ENCODE measurements at regions not wholly inside any gene's neighbourhood (a gene's known extent, or its start where the extent isn't known, plus 50 kb on each side); places are given as distances from the start of the nearest gene placed in this dataset.

DNA sequence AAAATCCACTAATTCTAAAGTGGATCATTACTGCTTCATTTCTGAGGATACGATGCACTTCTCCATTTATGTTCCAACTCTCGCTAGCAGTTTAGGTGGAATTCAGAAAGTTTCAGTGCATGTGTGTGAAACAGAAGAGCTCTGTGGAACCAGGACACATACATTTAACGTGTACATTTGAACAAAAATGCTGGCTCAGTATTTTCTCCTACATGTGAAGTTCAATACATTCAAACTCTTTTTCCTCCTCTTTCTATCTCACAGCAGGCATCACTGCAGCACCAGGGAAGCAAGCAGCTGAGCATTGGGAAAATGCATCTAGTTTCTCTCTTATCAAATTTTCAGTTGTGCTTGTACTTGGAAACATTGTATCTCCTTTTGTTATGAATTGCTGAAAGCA lies 169.4 kb upstream of the CNTN1 start:
- no peak for TF ChIP-seq EP300 (IDR thresholded peaks at IDR 0.05; ENCODE audit: borderline replicate concordance in 1 of 2, control insufficient read depth in 1 of 2, low read depth in 2 of 2, low read length in 2 of 2)
- TF ChIP-seq CTCF (IDR thresholded peaks at IDR 0.05 in 2 of 3, conservative IDR thresholded peaks at IDR 0.05 in 1 of 3; ENCODE audit: control insufficient read depth in 2 of 3, extremely low read depth in 1 of 3, insufficient read depth in 1 of 3, low read depth in 3 of 3, low read length in 3 of 3), result no peak
- TF ChIP-seq MTA3 (IDR thresholded peaks at IDR 0.05; ENCODE audit: borderline replicate concordance, low read length), result no peak
- no peak for TF ChIP-seq CEBPB (IDR thresholded peaks at IDR 0.05; ENCODE audit: borderline replicate concordance in 1 of 2, low read depth in 2 of 2, low read length in 2 of 2)
- TF ChIP-seq POLR2AphosphoS5 (IDR thresholded peaks at IDR 0.05; ENCODE audit: low read length), result no peak
- TF ChIP-seq MYC (IDR thresholded peaks at IDR 0.05; ENCODE audit: insufficient read depth, insufficient read length, insufficient replicate concordance, low read length, severe bottlenecking), result no peak
- no peak for TF ChIP-seq POLR2A (IDR thresholded peaks at IDR 0.05; ENCODE audit: low read depth, low read length)
- TF ChIP-seq EZH2 (IDR thresholded peaks at IDR 0.05; ENCODE audit: borderline replicate concordance, control insufficient read depth, low read depth, low read length), result no peak
- TF ChIP-seq ASH2L (IDR thresholded peaks at IDR 0.05; ENCODE audit: borderline replicate concordance, low read depth), result no peak
- TF ChIP-seq USF1 (IDR thresholded peaks at IDR 0.05; ENCODE audit: borderline replicate concordance, extremely low read length, insufficient read depth, low read depth, low read length), result no peak

Data from GM12878 (cell line).